Right cardiac atrium (tissue), 5 donors: ENCODE measurements at regions not wholly inside any gene's neighbourhood (a gene's known extent, or its start where the extent isn't known, plus 50 kb on each side); places are given as distances from the start of the nearest gene placed in this dataset.
"Not testable (repeated sequence)": the region's sequence is repeated elsewhere in the genome, so short reads cannot be mapped to it uniquely, and the experiment has no call there.

Source experiments
- ATAC-seq, 2 donors: fragments of 200-7000 bp; cut with Tn5 transposase; one replicate each; pipeline versions ENCODE4 v1.8.0 to v1.9.1; 2020; ENCODE audit warnings: moderate library complexity in 2 of 2, mild to moderate bottlenecking in 1 of 2
- DNase-seq, 3 donors: peaks; one replicate each; pipeline ENCODE4 v3.0.0-alpha.2; 2020
- H3K27ac ChIP-seq: one replicate; pipeline ENCODE4 v1.5.1; 2013; ENCODE audit warnings: mild to moderate bottlenecking, low read length, control low read depth, moderate library complexity
- H3K27me3 ChIP-seq: one replicate; pipeline ENCODE4 v1.6.1; 2013; ENCODE audit not compliant: control insufficient read depth, insufficient read depth
- H3K4me1 ChIP-seq: one replicate; pipeline ENCODE4 v1.6.1; 2013; ENCODE audit warnings: low read length; ENCODE audit not compliant: control insufficient read depth, insufficient read depth
- H3K4me3 ChIP-seq: one replicate; pipeline ENCODE4 v1.5.1; 2013; ENCODE audit warnings: low read length, control low read depth
- H3K9me3 ChIP-seq: one replicate; pipeline ENCODE4 v1.6.1; 2013; ENCODE audit warnings: low read length; ENCODE audit not compliant: control insufficient read depth
- WGBS: extraction: QIAGEN DNeasy Blood & Tissue Kit; methylation state at CpG from one replicate; pipeline ENCODE4 v1.1.7; 2013; 5-methylcytosine and 5-hydroxymethylcytosine counted together
- intact Hi-C, 4 donors: fragments of 100-400 bp; cut with DNase I; formaldehyde crosslinking; loops; one replicate each; pipeline versions ENCODE4 v1.11.0 to v1.14.0; 2022 to 2023
- donor health status: healthy with polysubstance abuse.
- donor health status: DM: no; HTN: yes; CAD: no.
- donor health status: DM: no; HTN: no; CAD: no.
- donor health status: DM: no; HTN: yes; CAD: no; lungs with severe emphysema.
- donor health status: DM: yes; HTN: yes; CAD: no.

DNA sequence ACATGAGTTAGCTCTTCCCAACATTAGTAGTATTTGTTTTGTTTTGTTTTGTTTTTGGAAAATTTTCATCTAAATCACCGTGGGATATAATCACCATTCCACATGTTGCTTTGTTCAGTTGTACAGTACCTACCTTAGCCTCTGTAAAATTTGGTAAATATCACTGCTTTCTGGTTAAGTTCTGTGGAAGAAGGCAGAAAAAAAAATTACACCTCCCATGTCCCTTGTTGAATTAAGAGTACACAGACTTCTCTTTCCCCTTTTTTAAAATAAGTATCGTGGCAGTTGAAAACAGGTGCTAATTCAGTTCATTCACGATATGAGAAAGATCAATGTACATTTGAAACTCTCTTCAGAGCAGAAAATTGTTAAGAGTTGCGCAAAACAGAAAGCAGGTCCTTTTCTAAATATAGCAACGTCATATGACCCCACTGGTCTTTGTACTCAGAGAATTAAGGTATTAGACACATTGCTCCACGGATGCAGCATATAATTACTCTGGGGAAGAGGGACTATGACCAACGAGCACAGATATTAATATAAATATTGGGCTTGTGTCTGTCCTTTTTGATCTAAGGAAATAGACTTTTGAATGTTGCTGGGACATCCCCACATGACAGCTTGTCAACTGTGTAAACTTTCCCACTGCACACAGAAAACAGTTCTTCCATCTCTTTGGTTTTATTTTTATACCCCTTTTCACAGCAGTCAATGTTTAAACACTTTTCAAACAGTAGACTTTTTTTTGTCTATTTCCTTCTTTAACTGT, 58.6 kb upstream of the ZNF217 start:
- 21% methylated on average over 7 of the region's 7 CpGs for WGBS
- H3K4me1 ChIP-seq, result no peaks in the 10 kb centered on the region
- ATAC-seq, result peak in 1 of 2 donors; percentile 64
- H3K4me3 ChIP-seq, result no peak overlapping the region
- H3K27ac ChIP-seq, result no peak overlapping the region
- intact Hi-C loops, result no loop called here
- no peaks in the 10 kb centered on the region for H3K9me3 ChIP-seq
- DNase-seq, result no peak
- no peaks in the 10 kb centered on the region for H3K27me3 ChIP-seq

DNA sequence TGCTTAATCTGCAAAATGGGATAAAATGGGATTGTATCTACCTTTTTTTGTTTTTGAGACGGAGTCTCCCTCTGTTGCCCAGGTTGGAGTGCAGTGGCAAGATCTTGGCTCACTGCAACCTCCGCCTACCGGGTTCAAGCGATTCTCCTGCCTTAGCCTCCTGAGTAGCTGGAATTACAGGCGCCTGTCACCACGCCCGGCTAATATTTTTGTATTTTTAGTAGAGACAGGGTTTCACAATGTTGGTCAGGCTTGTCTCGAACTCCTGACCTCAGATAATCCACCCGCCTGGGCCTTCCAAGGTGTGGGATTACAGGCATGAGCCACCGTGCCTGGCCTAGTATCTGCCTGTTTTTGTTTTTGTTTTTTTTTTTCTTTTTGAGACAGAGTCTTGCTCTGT, 55.9 kb upstream of the ZNF217 start:
- H3K27me3 ChIP-seq, H3K27ac ChIP-seq, H3K4me3 ChIP-seq, ATAC-seq, H3K9me3 ChIP-seq, intact Hi-C loops, H3K4me1 ChIP-seq, DNase-seq: not testable (repeated sequence)
- 95% methylated on average over 10 of the region's 10 CpGs for WGBS

DNA sequence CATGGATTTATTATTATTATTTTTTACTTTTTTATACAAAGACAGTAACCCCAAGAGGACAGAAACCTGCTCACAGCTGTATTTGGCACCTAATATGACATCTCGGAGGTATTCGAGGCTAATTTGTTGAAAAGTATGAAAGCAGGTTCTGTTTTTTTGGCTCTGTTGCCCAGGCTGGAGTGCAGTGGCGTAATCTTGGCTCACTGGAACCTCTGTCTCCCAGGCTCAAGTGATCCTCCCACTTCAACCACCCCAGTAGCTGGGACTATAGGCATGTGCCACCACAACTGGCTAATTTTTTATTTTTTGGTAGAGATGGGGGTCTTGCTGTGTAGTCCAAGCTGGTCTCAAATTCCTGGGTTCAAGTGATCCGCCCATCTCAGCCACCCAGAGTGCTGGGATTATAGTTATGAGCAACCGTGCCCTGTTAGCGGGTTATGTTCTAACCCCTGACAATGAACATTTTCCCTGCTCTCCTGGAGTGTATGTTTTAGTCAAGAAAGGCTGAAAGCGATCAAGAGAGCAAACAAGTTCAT, 53.7 kb upstream of the ZNF217 start:
- DNase-seq (no peak), ATAC-seq (no peak)
- intact Hi-C loops, result no loop called here
- Histone ChIP-seq H3K27ac (no peak overlapping the region), H3K9me3 (no peaks in the 10 kb centered on the region), H3K4me1 (no peaks in the 10 kb centered on the region), H3K4me3 (no peak overlapping the region), H3K27me3 (no peaks in the 10 kb centered on the region)
- WGBS, result 98% methylated on average over 7 of the region's 7 CpGs

DNA sequence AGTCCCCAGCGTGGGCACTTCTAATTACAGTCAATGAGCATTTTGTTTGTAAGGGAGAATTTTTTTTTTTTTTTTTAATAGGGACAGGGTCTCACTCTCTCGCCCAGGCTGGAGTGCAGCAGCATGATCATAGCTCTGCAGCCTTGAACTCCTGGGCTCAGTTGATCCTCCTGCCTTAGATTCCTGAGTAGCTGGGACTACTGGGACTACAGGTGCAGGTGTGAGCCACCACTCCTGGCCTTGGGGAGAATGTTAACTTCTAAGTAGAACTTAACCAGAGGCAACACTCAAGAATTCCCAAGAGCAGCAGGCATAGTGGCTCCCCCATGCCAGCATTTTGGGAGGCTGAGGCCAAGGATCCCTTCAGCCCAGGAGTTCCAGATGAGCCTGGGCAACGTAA, 52.9 kb upstream of the ZNF217 start:
- no peaks in the 10 kb centered on the region for H3K27me3 ChIP-seq
- intact Hi-C loops, result no loop called here
- H3K27ac ChIP-seq, result no peak overlapping the region
- no peak for ATAC-seq
- no peaks in the 10 kb centered on the region for H3K9me3 ChIP-seq
- H3K4me1 ChIP-seq, result no peaks in the 10 kb centered on the region
- H3K4me3 ChIP-seq, result no peak overlapping the region
- 90% methylated on average over 3 of the region's 3 CpGs for WGBS
- no peak for DNase-seq

DNA sequence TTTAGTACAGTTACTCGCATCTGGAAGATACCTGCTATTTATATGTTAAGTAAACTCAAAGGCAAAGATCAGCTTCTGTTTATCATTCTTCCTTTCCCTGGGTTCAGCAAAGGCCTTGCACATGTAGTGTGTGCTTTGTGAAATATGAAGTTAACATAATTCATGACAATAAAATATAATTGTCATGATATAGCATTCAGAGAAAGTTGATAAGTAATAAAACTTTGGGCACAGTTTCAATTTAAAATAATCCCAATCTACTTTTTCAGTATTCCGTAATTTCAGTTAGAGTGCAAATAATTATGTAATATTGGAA, 51.9 kb upstream of the ZNF217 start:
- no peak for DNase-seq
- WGBS, result 91% methylated on average over 2 of the region's 2 CpGs

DNA sequence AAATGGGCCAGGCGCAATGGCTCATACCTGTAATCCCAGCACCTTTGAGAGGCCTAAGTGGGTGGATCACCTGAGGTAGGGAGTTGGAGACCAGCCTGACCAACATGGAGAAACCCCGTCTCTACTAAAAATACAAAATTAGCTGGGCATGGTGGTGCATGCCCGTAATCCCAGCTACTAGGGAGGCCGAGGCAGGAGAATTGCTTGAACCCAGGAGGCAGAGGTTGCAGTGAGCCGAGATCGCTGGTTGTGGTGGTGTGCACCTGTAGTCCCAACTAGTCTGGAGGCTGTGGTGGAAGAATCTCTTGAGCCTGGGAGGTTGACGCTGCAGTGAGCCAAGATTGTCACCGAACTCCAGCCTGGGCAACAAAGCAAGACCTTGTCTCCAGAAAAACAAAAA, 50.5 kb upstream of the ZNF217 start:
- H3K9me3 ChIP-seq, H3K27ac ChIP-seq, ATAC-seq, H3K27me3 ChIP-seq, DNase-seq, intact Hi-C loops, H3K4me3 ChIP-seq, H3K4me1 ChIP-seq: not testable (repeated sequence)
- WGBS, result 97% methylated on average over 8 of the region's 8 CpGs

More for the DNA sequence above, 51.9 kb upstream of the ZNF217 start:
- no peak overlapping the region for H3K27ac ChIP-seq
- intact Hi-C loops, result no loop called here
- H3K4me3 ChIP-seq, result no peak overlapping the region
- no peaks in the 10 kb centered on the region for H3K4me1 ChIP-seq
- no peaks in the 10 kb centered on the region for H3K27me3 ChIP-seq
- H3K9me3 ChIP-seq, result no peaks in the 10 kb centered on the region
- no peak for ATAC-seq
